GM23338 (cell line): ENCODE measurements at regions not wholly inside any gene's neighbourhood (a gene's known extent, or its start where the extent isn't known, plus 50 kb on each side); places are given as distances from the start of the nearest gene placed in this dataset.

Experiments
- ATAC-seq: fragments of 200-7000 bp; cut with Tn5 transposase; 3 replicates; pipeline ENCODE4 v1.9.1; 2020
- DNase-seq: peaks from one replicate; pipeline ENCODE4 v3.0.0-alpha.2; 2015; ENCODE audit warnings: low spot score
- H2AFZ ChIP-seq: fragments of 200-600 bp; sonication (generic); 2 replicates; pipeline ENCODE4 v1.8.0; 2016; ENCODE audit warnings: antibody characterized with exemption, mild to moderate bottlenecking, moderate library complexity
- H3F3A ChIP-seq: fragments of 200-600 bp; sonication (generic); replicated peaks from 2 replicates; pipeline ENCODE4 v1.8.0; 2017; ENCODE audit warnings: antibody characterized with exemption, mixed run types, low read depth
- H3K27ac ChIP-seq: fragments of 200-600 bp; sonication (generic); 2 replicates; pipeline ENCODE4 v1.6.1; 2016; ENCODE audit warnings: low read depth
- H3K27me3 ChIP-seq: fragments of 200-600 bp; sonication (generic); 2 replicates; pipeline ENCODE4 v1.8.0; 2016; ENCODE audit warnings: mild to moderate bottlenecking, mixed run types, moderate library complexity; ENCODE audit not compliant: insufficient read depth
- H3K36me3 ChIP-seq: fragments of 200-600 bp; sonication (generic); 2 replicates; pipeline ENCODE4 v1.8.0; 2016; ENCODE audit warnings: mild to moderate bottlenecking; ENCODE audit not compliant: insufficient read depth
- H3K4me1 ChIP-seq: fragments of 200-600 bp; sonication (generic); 2 replicates; pipeline ENCODE4 v1.8.0; 2016; ENCODE audit warnings: mild to moderate bottlenecking, moderate library complexity; ENCODE audit not compliant: insufficient read depth
- H3K4me2 ChIP-seq: fragments of 200-600 bp; sonication (generic); 2 replicates; pipeline ENCODE4 v1.7.1; 2017; ENCODE audit warnings: mixed run types
- H3K4me3 ChIP-seq: fragments of 200-600 bp; sonication (generic); 2 replicates; pipeline ENCODE4 v1.6.1; 2016; ENCODE audit warnings: mixed run types
- H3K79me2 ChIP-seq: fragments of 200-600 bp; sonication (generic); replicated peaks from 2 replicates; pipeline ENCODE4 v1.8.0; 2017; ENCODE audit warnings: mild to moderate bottlenecking; ENCODE audit not compliant: insufficient read depth
- H3K9me2 ChIP-seq: fragments of 200-600 bp; sonication (generic); 2 replicates; pipeline ENCODE4 v1.8.0; 2017; ENCODE audit not compliant: insufficient read depth
- H4K20me1 ChIP-seq: fragments of 200-600 bp; sonication (generic); replicated peaks from 2 replicates; pipeline ENCODE4 v1.8.0; 2017; ENCODE audit warnings: mild to moderate bottlenecking; ENCODE audit not compliant: insufficient read depth
- H3K27ac Mint-ChIP-seq: 2 replicates; pipeline ENCODE4 v1.8.0; 2020; ENCODE audit warnings: inconsistent platforms, mild to moderate bottlenecking, moderate library complexity, mixed read lengths
- H3K27me3 Mint-ChIP-seq: 3 replicates; pipeline ENCODE4 v1.8.0; 2022; ENCODE audit warnings: low read depth, mild to moderate bottlenecking, moderate library complexity, mixed read lengths, inconsistent platforms; ENCODE audit not compliant: insufficient read depth, poor library complexity
- H3K36me3 Mint-ChIP-seq: 3 replicates; pipeline ENCODE4 v1.8.0; 2021; ENCODE audit warnings: low read depth, mild to moderate bottlenecking, inconsistent platforms, moderate library complexity, mixed read lengths
- H3K4me1 Mint-ChIP-seq: 3 replicates; pipeline ENCODE4 v1.8.0; 2020; ENCODE audit warnings: mild to moderate bottlenecking, inconsistent platforms, mixed read lengths
- H3K4me3 Mint-ChIP-seq: 3 replicates; pipeline ENCODE4 v1.8.0; 2021; ENCODE audit warnings: moderate library complexity, mild to moderate bottlenecking, inconsistent platforms, mixed read lengths
- H3K9me3 Mint-ChIP-seq: 3 replicates; pipeline ENCODE4 v1.8.0; 2020; ENCODE audit warnings: moderate library complexity, mild to moderate bottlenecking, inconsistent platforms, mixed read lengths
- CREB1 ChIP-seq: fragments of 250-450 bp; sonication (Bioruptor Pico); IDR thresholded peaks from 2 replicates; pipeline ENCODE4 v1.5.0; 2020; ENCODE audit warnings: low read depth, mild to moderate bottlenecking, moderate library complexity
- CTCF ChIP-seq, 2 experiments: fragments of 200-600 bp in 1 of 2; sonication (generic) in 1 of 2; conservative IDR thresholded peaks; 2 replicates each; pipeline versions ENCODE4 v1.5.1 to v1.6.1; 2016 to 2017; ENCODE audit warnings: antibody characterized with exemption in 2 of 2, low read depth in 2 of 2, mild to moderate bottlenecking in 2 of 2, moderate library complexity in 1 of 2
- EZH2 ChIP-seq: fragments of 200-600 bp; sonication (generic); IDR thresholded peaks from one replicate; pipeline ENCODE4 v1.8.0; 2017; ENCODE audit warnings: antibody characterized with exemption, mild to moderate bottlenecking, low read depth; ENCODE audit not compliant: unreplicated experiment
- EZH2phosphoT487 ChIP-seq: fragments of 200-600 bp; sonication (generic); IDR thresholded peaks from one replicate; pipeline ENCODE4 v1.8.1; 2018; ENCODE audit warnings: antibody characterized with exemption; ENCODE audit not compliant: unreplicated experiment
- JUNB ChIP-seq: IDR thresholded peaks from one replicate; pipeline ENCODE4 v1.6.1; 2016; ENCODE audit warnings: antibody characterized with exemption; ENCODE audit not compliant: unreplicated experiment
- NANOG ChIP-seq: IDR thresholded peaks from 2 replicates; pipeline ENCODE4 v1.6.1; 2016; ENCODE audit warnings: antibody characterized with exemption, borderline replicate concordance
- POLR2AphosphoS5 ChIP-seq: IDR thresholded peaks from 2 replicates; pipeline ENCODE4 v1.6.1; 2016; ENCODE audit warnings: antibody characterized with exemption, low read depth
- REST ChIP-seq: IDR thresholded peaks from one replicate; pipeline ENCODE4 v1.6.1; 2018; ENCODE audit warnings: antibody characterized with exemption; ENCODE audit not compliant: unreplicated experiment
- STAT1 ChIP-seq: IDR thresholded peaks from one replicate; pipeline ENCODE4 v1.6.1; 2016; ENCODE audit warnings: antibody characterized with exemption; ENCODE audit not compliant: unreplicated experiment
- ZNF114 ChIP-seq: fragments of 250-450 bp; sonication (Bioruptor Pico); IDR thresholded peaks from 2 replicates; pipeline ENCODE4 v1.5.0; 2020; ENCODE audit warnings: mild to moderate bottlenecking, moderate library complexity
- ZNF331 ChIP-seq: fragments of 250-450 bp; sonication (Bioruptor Pico); IDR thresholded peaks from 2 replicates; pipeline ENCODE4 v1.5.0; 2020; ENCODE audit warnings: low read depth, mild to moderate bottlenecking, moderate library complexity
- TF ChIP-seq, protein P1 (sequence below): IDR thresholded peaks from 2 replicates; pipeline ENCODE4 v1.6.1; 2016; ENCODE audit warnings: antibody characterized with exemption

- TF ChIP-seq JUNB: no peak
- no peak for TF ChIP-seq EZH2phosphoT487
- TF ChIP-seq EZH2: no peak
Measured at GRCh38 chr2:4190548-4190947, 487.2 kb downstream of the DCDC2C start (continued).

DNA sequence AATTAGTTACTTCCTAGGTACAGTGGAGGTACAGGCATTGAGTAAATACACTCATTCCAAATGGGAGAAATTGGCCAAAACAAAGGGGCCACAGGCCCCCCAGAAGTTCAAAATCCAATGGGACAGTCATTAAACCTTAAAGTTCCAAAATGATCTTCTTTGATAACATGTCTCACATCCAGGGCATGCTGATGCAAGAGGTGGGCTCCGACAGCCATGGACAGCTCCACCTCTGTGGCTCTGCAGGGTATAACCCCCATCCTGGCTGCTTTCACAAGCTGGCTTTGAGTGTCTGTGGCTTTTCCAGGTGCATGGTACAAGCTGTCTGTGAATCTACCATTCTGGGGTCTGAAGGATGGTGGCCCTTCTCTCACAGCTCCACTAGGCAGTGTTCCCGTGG is 488.7 kb downstream of the DCDC2C start:
- Histone ChIP-seq H3K36me3 (peaks cover 9% of the 10 kb centered on the region), H3F3A (no peaks in the 10 kb centered on the region), H4K20me1 (no peaks in the 10 kb centered on the region), H3K4me2 (no peak overlapping the region), H3K79me2 (no peaks in the 10 kb centered on the region), H3K27me3 (no peaks in the 10 kb centered on the region), H3K4me3 (no peak overlapping the region), H3K27ac (no peak overlapping the region), H3K4me1 (no peaks in the 10 kb centered on the region), H3K9me2 (no peaks in the 10 kb centered on the region), H2AFZ (no peak overlapping the region)
- Mint-ChIP-seq H3K9me3 (peaks cover 94% of the 10 kb centered on the region), H3K4me3 (no peak overlapping the region), H3K36me3 (peaks cover 24% of the 10 kb centered on the region), H3K4me1 (no peaks in the 10 kb centered on the region), H3K27ac (no peak overlapping the region), H3K27me3 (peaks cover 13% of the 10 kb centered on the region)
- DNase-seq (no peak), ATAC-seq (no peak)
- TF ChIP-seq EZH2phosphoT487 (no peak), ZNF331 (CRISPR knock-in tag) (no peak)

DNA sequence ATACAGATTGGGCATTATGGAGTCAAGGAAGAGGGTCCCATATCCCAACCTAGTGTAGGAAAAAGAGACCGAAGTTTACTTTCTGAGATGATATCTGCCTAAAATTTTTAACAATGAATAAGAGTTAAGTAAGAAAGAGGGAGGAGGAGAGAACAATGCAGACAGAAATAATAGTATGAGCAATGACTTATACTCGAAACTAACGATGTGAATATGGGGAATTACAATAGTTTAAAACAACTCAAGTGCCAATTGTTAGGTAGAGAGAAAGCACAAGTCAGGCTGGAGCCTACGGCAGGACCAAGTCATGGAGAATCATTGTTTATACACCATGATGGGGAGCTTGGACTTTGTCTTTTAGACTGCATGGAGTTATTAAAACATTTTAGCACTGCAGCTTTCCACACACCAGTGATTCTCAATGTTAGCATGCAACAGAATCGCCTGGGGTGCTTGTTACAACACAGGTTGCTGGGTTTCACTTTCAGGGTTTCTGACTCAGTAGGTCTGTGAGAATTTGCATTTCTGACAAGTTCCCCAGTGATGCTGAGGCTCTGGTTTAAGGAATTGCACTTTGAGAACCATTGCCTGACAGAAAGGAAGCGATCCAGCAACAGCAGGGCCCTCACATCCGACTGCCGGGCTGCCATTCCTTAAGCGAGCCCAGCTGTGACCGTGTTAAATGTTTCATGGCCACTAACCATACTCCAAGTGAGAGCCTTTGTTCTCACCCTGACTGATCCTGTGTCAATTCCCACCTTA is 511.2 kb downstream of the DCDC2C start:
- Mint-ChIP-seq H3K4me3 (no peak overlapping the region), H3K36me3 (peaks cover 4% of the 10 kb centered on the region; the same call in 1 of the 3 replicates), H3K4me1 (no peaks in the 10 kb centered on the region; the same call in 2 of the 3 replicates), H3K27ac (no peak overlapping the region), H3K27me3 (peaks cover 2% of the 10 kb centered on the region), H3K9me3 (peaks cover 65% of the 10 kb centered on the region)
- Histone ChIP-seq H3K4me3 (no peak overlapping the region), H3F3A (no peaks in the 10 kb centered on the region), H3K27ac (no peak overlapping the region), H3K36me3 (no peaks in the 10 kb centered on the region; the same call in 1 of the 2 replicates), H2AFZ (no peak overlapping the region), H4K20me1 (no peaks in the 10 kb centered on the region), H3K27me3 (no peaks in the 10 kb centered on the region), H3K79me2 (no peaks in the 10 kb centered on the region), H3K9me2 (no peaks in the 10 kb centered on the region), H3K4me1 (no peaks in the 10 kb centered on the region), H3K4me2 (no peak overlapping the region)
- DNase-seq (no peak), ATAC-seq (no peak)
- TF ChIP-seq CTCF (conservative IDR thresholded peaks at IDR 0.05; ENCODE audit: low read depth in 2 of 2) (no peak), EZH2phosphoT487 (no peak), ZNF114 (CRISPR knock-in tag) (no peak), NANOG (no peak), JUNB (no peak), CREB1 (CRISPR knock-in tag) (no peak), EZH2 (no peak), REST (no peak), ZNF331 (CRISPR knock-in tag) (no peak), POLR2AphosphoS5 (no peak), STAT1 (no peak)
- TF ChIP-seq, protein P1, sequence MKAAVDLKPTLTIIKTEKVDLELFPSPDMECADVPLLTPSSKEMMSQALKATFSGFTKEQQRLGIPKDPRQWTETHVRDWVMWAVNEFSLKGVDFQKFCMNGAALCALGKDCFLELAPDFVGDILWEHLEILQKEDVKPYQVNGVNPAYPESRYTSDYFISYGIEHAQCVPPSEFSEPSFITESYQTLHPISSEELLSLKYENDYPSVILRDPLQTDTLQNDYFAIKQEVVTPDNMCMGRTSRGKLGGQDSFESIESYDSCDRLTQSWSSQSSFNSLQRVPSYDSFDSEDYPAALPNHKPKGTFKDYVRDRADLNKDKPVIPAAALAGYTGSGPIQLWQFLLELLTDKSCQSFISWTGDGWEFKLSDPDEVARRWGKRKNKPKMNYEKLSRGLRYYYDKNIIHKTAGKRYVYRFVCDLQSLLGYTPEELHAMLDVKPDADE: no peak
